ENCODE measurements at regions not wholly inside any gene's neighbourhood (a gene's known extent, or its start where the extent isn't known, plus 50 kb on each side); places are given as distances from the start of the nearest gene placed in this dataset.

DNA sequence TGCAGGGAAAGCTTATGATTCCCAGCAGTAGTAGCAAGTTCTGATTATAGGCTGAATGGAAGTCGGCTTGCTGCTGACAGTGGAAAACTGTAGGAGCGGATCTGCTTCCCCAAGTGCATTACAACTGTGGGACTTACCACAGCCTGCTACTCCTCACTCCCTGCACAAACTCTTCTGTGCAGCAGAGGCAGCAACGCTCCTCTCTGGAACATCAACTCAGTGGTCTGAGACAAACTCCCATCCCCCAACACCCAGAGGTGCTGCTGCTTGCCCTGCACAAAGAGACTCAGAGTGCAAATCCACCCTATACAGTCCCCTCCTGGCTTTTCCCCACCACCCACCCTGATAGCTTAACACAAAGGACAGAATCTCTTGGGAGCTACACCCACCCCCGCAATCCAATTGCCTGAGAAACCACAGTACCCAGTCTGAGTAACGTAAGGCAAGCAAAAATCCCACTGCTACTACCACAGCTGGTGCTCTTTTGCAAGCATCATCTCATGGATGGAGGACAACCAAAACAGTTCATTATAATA, 1455.2 kb downstream of the AMY1C start:
- no peaks in the 10 kb centered on the region for H3K27me3 ChIP-seq
- H3K36me3 ChIP-seq (replicated peaks; ENCODE audit: insufficient read depth, low read depth): no peaks in the 10 kb centered on the region
- H3K9me2 ChIP-seq (replicated peaks; ENCODE audit: insufficient read depth): no peaks in the 10 kb centered on the region
- H3K4me1 ChIP-seq (ENCODE audit: insufficient read depth): no peaks in the 10 kb centered on the region
- H4K20me1 ChIP-seq (ENCODE audit: insufficient read depth, poor library complexity, severe bottlenecking): no peaks in the 10 kb centered on the region
- H3K27ac ChIP-seq: no peak overlapping the region
- H2AFZ ChIP-seq: no peak overlapping the region
- H3K79me2 ChIP-seq: no peaks in the 10 kb centered on the region
- no peaks in the 10 kb centered on the region for H3K9me3 ChIP-seq (ENCODE audit: low read depth)
- no peak overlapping the region for H3K4me3 ChIP-seq
- 84% methylated on average over 5 of the region's 5 CpGs for WGBS (ENCODE audit: low lambda C conversion rate, missing lambda C conversion rate)
- H3K4me2 ChIP-seq: no peak overlapping the region
- TF ChIP-seq EZH2phosphoT487 (IDR thresholded peaks at IDR 0.05; ENCODE audit: low read depth, severe bottlenecking, unreplicated experiment): no peak
- no peak for TF ChIP-seq EZH2 (IDR thresholded peaks at IDR 0.05; ENCODE audit: borderline replicate concordance)
- TF ChIP-seq CTCF (IDR thresholded peaks at IDR 0.05; ENCODE audit: poor library complexity): no peak
- DNase-seq (ENCODE audit: low spot score): no peak

DNA sequence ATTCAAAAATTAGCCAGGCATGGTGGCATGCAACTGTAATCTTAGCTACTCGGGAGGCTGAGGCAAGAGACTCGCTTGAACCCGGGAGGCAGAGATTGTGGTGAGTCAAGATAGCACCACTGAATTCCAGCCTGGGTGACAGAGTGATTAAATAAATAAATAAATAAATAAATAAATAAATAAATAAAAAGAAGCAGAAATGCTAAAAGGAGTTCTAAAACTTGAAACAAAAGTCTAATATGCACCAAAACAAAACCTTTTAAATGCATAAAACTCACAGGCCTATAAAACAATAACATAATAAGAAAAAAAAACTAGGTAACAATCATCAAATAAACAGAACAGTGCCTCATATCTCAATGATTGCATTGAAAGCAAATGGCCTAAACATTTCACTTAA, 1458.9 kb downstream of the AMY1C start:
- Histone ChIP-seq H2AFZ (no peak overlapping the region), H3K79me2 (no peaks in the 10 kb centered on the region), H3K4me3 (no peak overlapping the region), H3K27me3 (no peaks in the 10 kb centered on the region), H3K4me2 (no peak overlapping the region), H3K9me2 (replicated peaks; ENCODE audit: insufficient read depth) (no peaks in the 10 kb centered on the region), H3K9me3 (ENCODE audit: low read depth) (no peaks in the 10 kb centered on the region), H3K4me1 (ENCODE audit: insufficient read depth) (no peaks in the 10 kb centered on the region), H4K20me1 (ENCODE audit: insufficient read depth, poor library complexity, severe bottlenecking) (no peaks in the 10 kb centered on the region), H3K36me3 (replicated peaks; ENCODE audit: insufficient read depth, low read depth) (no peaks in the 10 kb centered on the region), H3K27ac (no peak overlapping the region)
- WGBS (ENCODE audit: low lambda C conversion rate, missing lambda C conversion rate): 85% methylated on average over 3 of the region's 3 CpGs
- DNase-seq (ENCODE audit: low spot score): no peak
- TF ChIP-seq CTCF (IDR thresholded peaks at IDR 0.05; ENCODE audit: poor library complexity) (no peak), EZH2phosphoT487 (IDR thresholded peaks at IDR 0.05; ENCODE audit: low read depth, severe bottlenecking, unreplicated experiment) (no peak), EZH2 (IDR thresholded peaks at IDR 0.05; ENCODE audit: borderline replicate concordance) (no peak)

- Histone ChIP-seq H3K9me3 (ENCODE audit: low read depth) (no peaks in the 10 kb centered on the region), H3K79me2 (no peaks in the 10 kb centered on the region), H3K27ac (no peak overlapping the region), H3K4me3 (no peak overlapping the region), H3K9me2 (replicated peaks; ENCODE audit: insufficient read depth) (no peaks in the 10 kb centered on the region), H3K36me3 (replicated peaks; ENCODE audit: insufficient read depth, low read depth) (no peaks in the 10 kb centered on the region), H3K4me1 (ENCODE audit: insufficient read depth) (no peaks in the 10 kb centered on the region), H4K20me1 (ENCODE audit: insufficient read depth, poor library complexity, severe bottlenecking) (no peaks in the 10 kb centered on the region), H2AFZ (no peak overlapping the region), H3K27me3 (no peaks in the 10 kb centered on the region), H3K4me2 (no peak overlapping the region)
- TF ChIP-seq EZH2phosphoT487 (IDR thresholded peaks at IDR 0.05; ENCODE audit: low read depth, severe bottlenecking, unreplicated experiment): no peak
- DNase-seq (ENCODE audit: low spot score): no peak
Observed at GRCh38 chr1:105210747-105211146, 1461.0 kb downstream of the AMY1C start.

GRCh38 chr1:105231378-105231777, 1481.7 kb downstream of the AMY1C start:
- no peaks in the 10 kb centered on the region for H3K9me3 ChIP-seq (ENCODE audit: low read depth)

More at GRCh38 chr1:105231378-105231777, 1481.7 kb downstream of the AMY1C start:
- 39% methylated on average over 1 of the region's 1 CpG for WGBS (ENCODE audit: low lambda C conversion rate, missing lambda C conversion rate)
- H3K79me2 ChIP-seq: no peaks in the 10 kb centered on the region
- H3K27ac ChIP-seq: no peak overlapping the region
- TF ChIP-seq CTCF (IDR thresholded peaks at IDR 0.05; ENCODE audit: poor library complexity) (no peak), EZH2phosphoT487 (IDR thresholded peaks at IDR 0.05; ENCODE audit: low read depth, severe bottlenecking, unreplicated experiment) (no peak), EZH2 (IDR thresholded peaks at IDR 0.05; ENCODE audit: borderline replicate concordance) (no peak)
- H3K9me2 ChIP-seq (replicated peaks; ENCODE audit: insufficient read depth): no peaks in the 10 kb centered on the region
- H3K36me3 ChIP-seq (replicated peaks; ENCODE audit: insufficient read depth, low read depth): no peaks in the 10 kb centered on the region
- DNase-seq (ENCODE audit: low spot score): no peak
- no peaks in the 10 kb centered on the region for H4K20me1 ChIP-seq (ENCODE audit: insufficient read depth, poor library complexity, severe bottlenecking)
- no peaks in the 10 kb centered on the region for H3K27me3 ChIP-seq
- H2AFZ ChIP-seq: no peak overlapping the region
- no peak overlapping the region for H3K4me2 ChIP-seq
- H3K4me3 ChIP-seq: no peak overlapping the region
- no peaks in the 10 kb centered on the region for H3K4me1 ChIP-seq (ENCODE audit: insufficient read depth)
